ENCODE measurements at regions not wholly inside any gene's neighbourhood (a gene's known extent, or its start where the extent isn't known, plus 50 kb on each side); places are given as distances from the start of the nearest gene placed in this dataset.
A peak's percentile ranks its signal among the peaks of the same experiment; 100 is the strongest.

DNA sequence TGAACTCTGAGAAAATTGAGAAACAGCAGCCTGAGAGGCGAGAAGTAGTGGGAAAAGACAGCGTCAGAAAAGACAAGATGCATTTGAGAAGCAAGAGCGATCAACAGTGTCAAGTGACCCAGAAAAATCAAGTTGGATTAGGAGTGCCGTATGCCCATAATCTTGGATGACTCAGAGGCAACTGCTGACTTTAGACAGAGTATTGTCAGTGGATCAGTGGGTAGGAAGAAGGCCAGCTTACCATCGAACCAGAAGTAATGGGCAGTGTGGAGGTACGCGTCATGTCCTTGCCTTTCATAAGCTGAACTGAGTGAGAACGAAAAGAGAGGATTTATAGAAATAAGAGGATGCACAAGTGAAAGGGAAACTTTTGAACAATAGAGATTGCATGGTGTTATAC is 151.0 kb upstream of the NAV3 start:
- Histone ChIP-seq H3K4me3 (ENCODE audit: low read length) (no peak overlapping the region), H3K9ac (ENCODE audit: low read length) (no peak overlapping the region), H3K9me3 (ENCODE audit: control insufficient read depth, low read length) (no peaks in the 10 kb centered on the region), H3K4me1 (ENCODE audit: control insufficient read depth, insufficient read depth, low read length) (peaks cover 10% of the 10 kb centered on the region), H3K27me3 (replicated peaks; ENCODE audit: control insufficient read depth, insufficient read depth, low read length) (no peaks in the 10 kb centered on the region), H3K36me3 (ENCODE audit: control insufficient read depth, insufficient read depth, low read length, severe bottlenecking) (no peaks in the 10 kb centered on the region)
- DNase-seq (ENCODE audit: low read depth) = no peak

- H3K4me1 ChIP-seq (ENCODE audit: control insufficient read depth, insufficient read depth, low read length) = peaks cover 9% of the 10 kb centered on the region
- H3K4me3 ChIP-seq (ENCODE audit: low read length) = no peak overlapping the region
- no peaks in the 10 kb centered on the region for H3K27me3 ChIP-seq (replicated peaks; ENCODE audit: control insufficient read depth, insufficient read depth, low read length)
- H3K36me3 ChIP-seq (ENCODE audit: control insufficient read depth, insufficient read depth, low read length, severe bottlenecking) = no peaks in the 10 kb centered on the region
- no peak for DNase-seq (ENCODE audit: low read depth)
- no peaks in the 10 kb centered on the region for H3K9me3 ChIP-seq (ENCODE audit: control insufficient read depth, low read length)
- H3K9ac ChIP-seq (ENCODE audit: low read length) = no peak overlapping the region
Observed at GRCh38 chr12:77678621-77679020, 152.1 kb upstream of the NAV3 start.

GRCh38 chr12:77667101-77667500 is 163.6 kb upstream of the NAV3 start:
- DNase-seq (ENCODE audit: low read depth) = no peak
- Histone ChIP-seq H3K4me1 (ENCODE audit: control insufficient read depth, insufficient read depth, low read length) (no peaks in the 10 kb centered on the region), H3K4me3 (ENCODE audit: low read length) (no peak overlapping the region), H3K27me3 (replicated peaks; ENCODE audit: control insufficient read depth, insufficient read depth, low read length) (no peaks in the 10 kb centered on the region), H3K9me3 (ENCODE audit: control insufficient read depth, low read length) (no peaks in the 10 kb centered on the region), H3K9ac (ENCODE audit: low read length) (no peak overlapping the region), H3K36me3 (ENCODE audit: control insufficient read depth, insufficient read depth, low read length, severe bottlenecking) (no peaks in the 10 kb centered on the region)

DNA sequence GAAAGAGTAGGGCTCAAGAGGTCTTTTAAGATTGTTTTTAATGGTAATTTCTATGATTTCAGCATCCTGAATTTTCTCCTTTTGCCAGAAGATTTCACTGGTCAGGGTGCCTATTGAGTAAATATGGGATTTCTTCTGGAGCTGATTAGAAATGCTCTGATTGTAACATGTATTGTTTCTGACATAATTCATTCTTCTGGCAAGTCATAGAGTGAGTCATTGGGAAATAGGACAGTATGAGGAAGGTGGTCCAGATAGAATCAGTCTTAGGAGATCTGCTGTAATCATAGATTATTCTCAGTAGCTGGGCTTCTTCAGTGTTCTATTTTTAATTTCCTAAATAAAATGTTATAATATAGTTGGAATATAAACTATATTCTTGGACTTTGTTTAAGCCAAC is 182.0 kb upstream of the NAV3 start:
- DNase-seq (ENCODE audit: low read depth) = peak; percentile 47
- H3K36me3 ChIP-seq (ENCODE audit: control insufficient read depth, insufficient read depth, low read length, severe bottlenecking) = no peaks in the 10 kb centered on the region
- H3K9ac ChIP-seq (ENCODE audit: low read length) = no peak overlapping the region
- H3K4me3 ChIP-seq (ENCODE audit: low read length) = no peak overlapping the region
- H3K4me1 ChIP-seq (ENCODE audit: control insufficient read depth, insufficient read depth, low read length) = peaks cover 18% of the 10 kb centered on the region
- H3K9me3 ChIP-seq (ENCODE audit: control insufficient read depth, low read length) = no peaks in the 10 kb centered on the region
- H3K27me3 ChIP-seq (replicated peaks; ENCODE audit: control insufficient read depth, insufficient read depth, low read length) = no peaks in the 10 kb centered on the region

DNA sequence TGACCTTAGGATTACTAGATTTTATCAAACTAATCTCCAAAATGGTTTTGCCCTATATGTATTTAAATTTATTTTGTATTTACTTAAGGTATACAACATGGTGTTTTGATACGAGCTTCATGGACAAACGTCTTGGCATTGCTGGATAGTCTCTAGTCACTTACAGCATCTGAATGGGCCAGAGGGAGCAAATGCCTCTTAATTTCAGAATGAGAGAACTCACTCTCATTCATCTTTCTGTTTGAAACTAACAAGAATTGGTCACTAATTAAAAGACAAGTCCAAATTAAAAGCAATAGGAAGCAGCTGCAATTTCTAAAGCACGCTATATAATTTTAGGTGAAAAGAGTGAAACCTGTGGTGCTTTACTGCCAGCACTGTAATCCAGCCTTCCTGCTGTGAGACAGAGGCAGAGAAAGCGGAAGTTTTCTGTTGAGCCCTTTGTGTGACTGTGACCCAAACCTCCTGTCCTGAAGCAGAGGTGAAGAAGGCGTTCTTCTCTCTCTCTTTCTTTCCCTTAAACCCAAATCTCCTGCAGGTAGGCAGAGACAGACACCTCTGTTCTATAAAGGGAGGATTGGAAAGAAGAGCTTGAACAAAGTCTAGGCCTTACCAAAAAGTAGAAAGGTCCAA is 184.6 kb upstream of the NAV3 start:
- H3K9me3 ChIP-seq (ENCODE audit: control insufficient read depth, low read length) = no peaks in the 10 kb centered on the region
- no peaks in the 10 kb centered on the region for H3K36me3 ChIP-seq (ENCODE audit: control insufficient read depth, insufficient read depth, low read length, severe bottlenecking)
- H3K9ac ChIP-seq (ENCODE audit: low read length) = no peak overlapping the region
- peaks cover 14% of the 10 kb centered on the region for H3K4me1 ChIP-seq (ENCODE audit: control insufficient read depth, insufficient read depth, low read length)
- no peak overlapping the region for H3K4me3 ChIP-seq (ENCODE audit: low read length)
- DNase-seq (ENCODE audit: low read depth) = no peak
- no peaks in the 10 kb centered on the region for H3K27me3 ChIP-seq (replicated peaks; ENCODE audit: control insufficient read depth, insufficient read depth, low read length)

- H3K36me3 ChIP-seq (ENCODE audit: control insufficient read depth, insufficient read depth, low read length, severe bottlenecking) = no peaks in the 10 kb centered on the region
- DNase-seq (ENCODE audit: low read depth) = no peak
- peaks cover 14% of the 10 kb centered on the region for H3K4me1 ChIP-seq (ENCODE audit: control insufficient read depth, insufficient read depth, low read length)
- H3K4me3 ChIP-seq (ENCODE audit: low read length) = no peak overlapping the region
- no peaks in the 10 kb centered on the region for H3K27me3 ChIP-seq (replicated peaks; ENCODE audit: control insufficient read depth, insufficient read depth, low read length)
- no peaks in the 10 kb centered on the region for H3K9me3 ChIP-seq (ENCODE audit: control insufficient read depth, low read length)
- H3K9ac ChIP-seq (ENCODE audit: low read length) = no peak overlapping the region
Observed at GRCh38 chr12:77644915-77645605, 185.6 kb upstream of the NAV3 start.

- Histone ChIP-seq H3K4me1 (ENCODE audit: control insufficient read depth, insufficient read depth, low read length) (no peaks in the 10 kb centered on the region), H3K36me3 (ENCODE audit: control insufficient read depth, insufficient read depth, low read length, severe bottlenecking) (no peaks in the 10 kb centered on the region), H3K9me3 (ENCODE audit: control insufficient read depth, low read length) (no peaks in the 10 kb centered on the region), H3K4me3 (ENCODE audit: low read length) (no peak overlapping the region), H3K9ac (ENCODE audit: low read length) (no peak overlapping the region), H3K27me3 (replicated peaks; ENCODE audit: control insufficient read depth, insufficient read depth, low read length) (no peaks in the 10 kb centered on the region)
- DNase-seq (ENCODE audit: low read depth) = no peak
Observed at GRCh38 chr12:77642246-77642645, 188.4 kb upstream of the NAV3 start.

GRCh38 chr12:77640356-77640755 is 190.3 kb upstream of the NAV3 start:
- H3K9ac ChIP-seq (ENCODE audit: low read length) = no peak overlapping the region
- H3K9me3 ChIP-seq (ENCODE audit: control insufficient read depth, low read length) = no peaks in the 10 kb centered on the region
- no peaks in the 10 kb centered on the region for H3K4me1 ChIP-seq (ENCODE audit: control insufficient read depth, insufficient read depth, low read length)
- no peaks in the 10 kb centered on the region for H3K27me3 ChIP-seq (replicated peaks; ENCODE audit: control insufficient read depth, insufficient read depth, low read length)
- no peaks in the 10 kb centered on the region for H3K36me3 ChIP-seq (ENCODE audit: control insufficient read depth, insufficient read depth, low read length, severe bottlenecking)
- no peak overlapping the region for H3K4me3 ChIP-seq (ENCODE audit: low read length)
- no peak for DNase-seq (ENCODE audit: low read depth)

DNA sequence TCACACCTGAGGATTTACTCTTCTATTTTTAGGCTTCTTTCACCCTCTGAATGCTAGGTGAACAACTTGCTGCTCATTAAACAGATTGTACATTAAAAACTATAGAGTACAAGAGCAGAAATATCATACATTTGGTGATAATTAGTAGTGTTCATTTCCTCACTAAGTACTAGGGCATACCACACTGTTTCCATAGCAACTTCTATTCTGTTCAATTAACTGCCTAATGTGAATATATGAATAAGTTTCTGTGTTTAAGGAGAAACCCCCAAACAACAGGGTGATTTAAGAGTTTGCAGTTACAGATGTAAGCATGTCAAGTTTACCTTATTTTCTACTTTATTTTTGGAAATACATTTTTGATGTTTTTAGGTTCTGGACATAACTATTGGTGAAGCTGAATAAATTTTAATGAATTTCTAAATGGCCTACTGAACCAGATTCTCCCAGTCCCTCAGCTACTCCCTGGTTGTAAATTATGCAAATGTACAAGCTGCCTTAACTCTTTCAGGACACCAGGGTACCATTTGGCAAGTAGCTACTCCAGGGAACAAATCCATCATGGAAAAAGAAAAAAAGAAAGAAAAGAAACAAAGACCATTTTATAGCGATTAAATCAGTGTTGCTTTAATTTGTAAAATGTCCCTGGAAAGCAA is 199.8 kb upstream of the NAV3 start:
- no peaks in the 10 kb centered on the region for H3K36me3 ChIP-seq (ENCODE audit: control insufficient read depth, insufficient read depth, low read length, severe bottlenecking)
- H3K27me3 ChIP-seq (replicated peaks; ENCODE audit: control insufficient read depth, insufficient read depth, low read length) = no peaks in the 10 kb centered on the region
- peaks cover 7% of the 10 kb centered on the region for H3K9me3 ChIP-seq (ENCODE audit: control insufficient read depth, low read length)
- no peak overlapping the region for H3K4me3 ChIP-seq (ENCODE audit: low read length)
- H3K4me1 ChIP-seq (ENCODE audit: control insufficient read depth, insufficient read depth, low read length) = no peaks in the 10 kb centered on the region
- DNase-seq (ENCODE audit: low read depth) = no peak
- no peak overlapping the region for H3K9ac ChIP-seq (ENCODE audit: low read length)

DNA sequence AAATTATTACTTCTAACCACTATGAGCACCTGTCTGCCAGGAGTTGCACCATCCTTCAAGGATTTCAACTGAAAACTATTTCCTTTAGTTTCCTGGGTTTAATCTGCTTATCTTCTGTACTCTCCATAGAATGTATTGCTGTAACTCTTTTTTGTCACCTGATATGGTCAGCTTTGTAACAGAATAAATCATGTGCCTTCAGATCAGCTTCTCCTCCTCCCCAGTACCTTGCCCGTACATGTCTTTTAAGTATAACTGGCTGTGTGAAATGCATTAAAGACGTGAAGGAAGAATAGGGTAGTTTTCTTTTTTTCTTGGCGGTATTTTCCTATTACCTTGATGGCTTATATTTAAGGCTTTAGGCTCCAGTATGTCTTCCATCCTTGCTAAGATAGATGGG is 200.3 kb upstream of the NAV3 start:
- peaks cover 7% of the 10 kb centered on the region for H3K9me3 ChIP-seq (ENCODE audit: control insufficient read depth, low read length)
- no peak for DNase-seq (ENCODE audit: low read depth)
- no peak overlapping the region for H3K9ac ChIP-seq (ENCODE audit: low read length)
- H3K4me3 ChIP-seq (ENCODE audit: low read length) = no peak overlapping the region
- no peaks in the 10 kb centered on the region for H3K27me3 ChIP-seq (replicated peaks; ENCODE audit: control insufficient read depth, insufficient read depth, low read length)
- peaks cover 4% of the 10 kb centered on the region for H3K4me1 ChIP-seq (ENCODE audit: control insufficient read depth, insufficient read depth, low read length)
- H3K36me3 ChIP-seq (ENCODE audit: control insufficient read depth, insufficient read depth, low read length, severe bottlenecking) = no peaks in the 10 kb centered on the region

GRCh38 chr12:77629141-77629540 is 201.6 kb upstream of the NAV3 start:
- no peak overlapping the region for H3K9ac ChIP-seq (ENCODE audit: low read length)
- H3K36me3 ChIP-seq (ENCODE audit: control insufficient read depth, insufficient read depth, low read length, severe bottlenecking) = no peaks in the 10 kb centered on the region
- H3K9me3 ChIP-seq (ENCODE audit: control insufficient read depth, low read length) = peaks cover 7% of the 10 kb centered on the region
- DNase-seq (ENCODE audit: low read depth) = no peak
- no peaks in the 10 kb centered on the region for H3K27me3 ChIP-seq (replicated peaks; ENCODE audit: control insufficient read depth, insufficient read depth, low read length)
- H3K4me1 ChIP-seq (ENCODE audit: control insufficient read depth, insufficient read depth, low read length) = peaks cover 7% of the 10 kb centered on the region
- H3K4me3 ChIP-seq (ENCODE audit: low read length) = no peak overlapping the region
